GM19468 (cell line): ENCODE measurements at regions not wholly inside any gene's neighbourhood (a gene's known extent, or its start where the extent isn't known, plus 50 kb on each side); places are given as distances from the start of the nearest gene placed in this dataset.

ENCODE experiments used
- ATAC-seq: cut with Tn5 transposase; IDR thresholded peaks from one replicate; pipeline ENCODE4 v1.9.1; 2021; ENCODE audit warnings: mild to moderate bottlenecking, moderate library complexity, moderate number of reproducible peaks; ENCODE audit not compliant: unreplicated experiment; ENCODE audit errors: extremely low read depth

- ATAC-seq = no peak
Measured at GRCh38 chr1:84090447-84091245, 53.4 kb upstream of the PRKACB start.

- no peak for ATAC-seq
Measured at GRCh38 chr1:84089867-84090266, 54.2 kb upstream of the PRKACB start.

- no peak for ATAC-seq
Measured at GRCh38 chr1:84089465-84089864, 54.6 kb upstream of the PRKACB start.

DNA sequence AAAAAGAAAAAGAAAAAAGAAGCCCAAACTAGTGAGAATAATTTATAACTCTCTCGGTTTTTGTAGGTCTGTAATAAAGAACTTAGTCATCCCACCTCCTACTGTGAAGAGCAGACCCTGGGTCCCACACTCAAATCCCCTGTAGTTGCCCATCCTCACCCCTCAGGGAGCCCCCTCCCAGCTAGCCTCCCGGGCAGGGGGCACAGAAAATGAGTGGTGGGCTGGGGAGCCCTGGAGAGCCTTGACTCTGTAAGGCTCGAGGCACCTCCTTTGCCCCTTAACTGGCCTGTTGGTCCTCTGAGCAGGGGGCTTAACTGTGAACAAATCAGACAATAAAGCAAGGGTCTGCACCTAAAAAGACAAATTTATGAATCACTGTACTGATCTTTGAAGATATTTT is 57.5 kb upstream of the PRKACB start:
- no peak for ATAC-seq

- ATAC-seq = no peak
Measured at GRCh38 chr1:84086189-84086588, 57.9 kb upstream of the PRKACB start.

- ATAC-seq = no peak
Measured at GRCh38 chr1:84083307-84083706, 60.8 kb upstream of the PRKACB start.

GRCh38 chr1:84078842-84079202 is 65.2 kb upstream of the PRKACB start:
- ATAC-seq = no peak

DNA sequence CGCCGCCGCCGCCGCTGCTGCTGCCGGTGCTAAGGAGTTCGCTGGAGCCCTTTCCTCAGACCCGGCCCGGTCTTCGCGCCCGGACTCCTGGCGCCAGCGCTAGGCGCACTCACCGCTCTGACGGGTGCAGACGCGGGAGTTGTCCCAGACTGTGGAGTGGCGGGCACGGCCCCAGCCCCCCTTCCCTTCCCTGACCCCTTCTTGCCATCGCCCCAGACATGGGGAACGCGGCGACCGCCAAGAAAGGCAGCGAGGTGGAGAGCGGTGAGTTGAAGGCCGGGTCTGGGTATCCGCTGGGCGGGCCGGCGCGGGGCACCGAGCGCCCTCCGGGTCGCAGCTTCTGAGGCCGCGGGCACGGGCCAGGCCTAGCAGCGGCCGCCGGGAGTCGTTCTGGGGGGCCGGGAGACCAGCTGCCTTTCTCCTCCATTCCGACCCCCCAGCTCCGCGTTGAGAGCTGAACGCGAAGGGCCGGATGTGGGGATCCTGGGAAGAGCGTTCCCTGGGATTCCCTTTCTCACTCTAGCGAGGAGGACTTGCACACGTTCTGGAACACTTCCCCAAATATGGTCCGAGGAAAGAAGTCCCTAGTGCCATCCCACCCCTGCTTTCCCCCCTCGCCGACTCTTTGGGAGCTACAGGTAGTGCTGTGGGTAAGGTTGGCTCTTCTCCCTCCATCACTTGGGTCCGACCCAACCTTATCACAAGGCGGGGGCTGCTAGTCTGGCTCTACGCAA is 65.8 kb upstream of the PRKACB start:
- ATAC-seq = peak; percentile 9

DNA sequence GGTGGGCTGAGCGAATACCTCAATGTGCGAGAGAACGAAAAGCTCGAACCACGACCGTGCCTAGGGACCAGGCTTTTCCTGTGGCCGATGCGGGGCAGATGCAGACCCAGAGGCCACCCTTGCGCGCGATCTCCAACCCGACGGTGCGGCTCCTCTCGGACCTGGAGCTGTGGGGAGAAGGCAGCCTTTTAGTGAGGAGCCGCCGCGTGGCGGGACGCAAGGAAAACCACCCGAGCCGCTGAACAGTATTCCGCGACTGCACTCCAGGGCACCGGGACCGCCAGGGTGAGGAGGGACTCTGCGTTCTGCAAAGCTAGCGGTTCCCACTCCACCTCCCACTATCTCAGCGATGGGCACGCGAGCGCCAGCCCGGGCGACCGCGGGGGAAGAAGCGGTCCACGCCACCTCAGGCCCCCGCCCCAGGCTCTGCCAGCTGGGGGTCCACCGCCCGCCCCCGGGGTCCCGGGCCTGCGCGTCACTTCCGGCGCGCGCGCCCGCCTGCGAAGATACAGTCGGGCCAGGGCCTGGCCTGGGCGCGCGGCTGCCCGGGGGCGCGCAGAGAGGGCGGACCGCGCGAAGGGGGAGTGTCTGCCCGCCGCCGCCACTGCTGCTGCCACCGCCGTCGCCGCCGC is 66.5 kb upstream of the PRKACB start:
- peak; percentile 88 for ATAC-seq

- ATAC-seq = no peak
Measured at GRCh38 chr1:84073266-84073665, 70.8 kb upstream of the PRKACB start.

DNA sequence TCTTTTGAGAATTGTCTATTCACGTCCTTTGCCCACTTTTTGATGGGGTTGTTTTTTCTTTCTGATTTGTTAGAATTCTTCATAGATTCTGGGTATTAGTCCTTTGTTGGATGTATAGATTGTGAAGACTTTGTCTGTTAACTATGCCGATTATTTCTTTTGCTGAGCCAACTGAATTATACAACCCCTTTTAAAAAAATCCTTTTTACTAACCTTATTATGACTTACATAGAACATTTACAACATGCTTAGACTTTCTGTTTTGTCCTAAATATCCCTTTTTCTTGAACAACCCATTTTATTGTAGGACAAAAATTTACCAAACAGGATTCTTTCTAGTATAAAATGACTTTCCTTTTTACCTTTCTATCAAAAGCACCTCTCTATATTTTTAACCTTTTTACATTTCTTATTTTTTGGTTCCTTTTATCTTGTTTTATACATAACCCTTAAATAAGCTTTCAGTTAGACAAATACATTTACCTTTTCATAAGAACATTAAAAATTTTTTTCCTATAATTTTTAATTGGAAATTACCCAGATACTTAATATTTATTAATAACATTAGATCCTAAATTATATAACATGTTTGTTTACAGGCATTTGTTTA is 70.4 kb upstream of the TTLL7 start:
- ATAC-seq = no peak

GRCh38 chr1:84062496-84062895 is 63.6 kb upstream of the TTLL7 start:
- no peak for ATAC-seq

DNA sequence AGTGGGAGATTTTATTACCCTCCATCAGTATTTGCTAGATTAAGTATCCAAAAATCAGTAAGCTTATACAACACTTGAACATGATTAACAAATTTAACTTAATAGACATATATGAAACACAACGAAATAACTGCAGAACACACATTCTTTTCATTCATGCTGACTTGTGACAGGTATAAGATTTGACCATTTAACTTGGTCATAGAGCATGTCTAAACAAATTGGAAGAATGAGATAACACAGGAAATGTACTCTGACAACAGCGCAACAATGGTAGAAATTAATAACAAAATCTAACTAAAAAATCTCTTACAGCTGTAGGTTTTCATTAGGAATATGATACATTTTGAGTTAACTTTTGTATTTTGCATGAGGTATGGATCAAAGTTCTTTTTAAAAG is 62.4 kb upstream of the TTLL7 start:
- no peak for ATAC-seq

- no peak for ATAC-seq
Measured at GRCh38 chr1:84060781-84061180, 61.8 kb upstream of the TTLL7 start.

DNA sequence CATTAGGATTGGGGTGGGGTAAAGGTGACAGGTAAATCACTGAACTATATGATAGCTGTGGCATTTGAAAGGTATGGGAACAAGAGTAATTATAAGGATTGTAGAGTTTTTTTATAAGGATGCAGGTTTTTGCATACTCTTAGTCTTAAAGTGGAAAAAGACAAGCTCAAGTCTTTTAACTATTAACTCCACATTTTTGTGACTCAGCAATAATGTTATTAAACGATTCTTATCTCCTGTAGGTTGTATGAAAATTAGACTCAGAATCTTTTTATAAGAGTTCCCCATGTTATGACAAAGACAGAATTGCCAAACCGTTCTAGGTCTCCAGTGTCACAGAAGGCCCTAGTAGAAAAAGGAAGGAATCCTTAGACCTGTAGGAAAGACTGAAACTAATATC is 49.9 kb upstream of the TTLL7 start:
- ATAC-seq = no peak
